Breast epithelium (tissue), 3 donors: ENCODE measurements at regions not wholly inside any gene's neighbourhood (a gene's known extent, or its start where the extent isn't known, plus 50 kb on each side); places are given as distances from the start of the nearest gene placed in this dataset.

Experiments used
- CTCF ChIP-seq, 3 donors: fragments of 450-650 bp; IDR thresholded peaks; one replicate each; pipeline ENCODE4 v1.5.1; 2016 to 2017; ENCODE audit warnings: antibody characterized with exemption in 3 of 3, mild to moderate bottlenecking in 3 of 3, moderate library complexity in 3 of 3
- POLR2A ChIP-seq: fragments of 450-650 bp; IDR thresholded peaks from one replicate; pipeline ENCODE4 v1.6.1; 2016; ENCODE audit warnings: antibody characterized with exemption, mild to moderate bottlenecking, moderate library complexity

- TF ChIP-seq CTCF (IDR thresholded peaks at IDR 0.05) (no peak), POLR2A (no peak)
These were observed 292.4 kb downstream of the PLPP3 start for GRCh38 chr1:56286956-56287355.
